ENCODE measurements at regions not wholly inside any gene's neighbourhood (a gene's known extent, or its start where the extent isn't known, plus 50 kb on each side); places are given as distances from the start of the nearest gene placed in this dataset.

DNA sequence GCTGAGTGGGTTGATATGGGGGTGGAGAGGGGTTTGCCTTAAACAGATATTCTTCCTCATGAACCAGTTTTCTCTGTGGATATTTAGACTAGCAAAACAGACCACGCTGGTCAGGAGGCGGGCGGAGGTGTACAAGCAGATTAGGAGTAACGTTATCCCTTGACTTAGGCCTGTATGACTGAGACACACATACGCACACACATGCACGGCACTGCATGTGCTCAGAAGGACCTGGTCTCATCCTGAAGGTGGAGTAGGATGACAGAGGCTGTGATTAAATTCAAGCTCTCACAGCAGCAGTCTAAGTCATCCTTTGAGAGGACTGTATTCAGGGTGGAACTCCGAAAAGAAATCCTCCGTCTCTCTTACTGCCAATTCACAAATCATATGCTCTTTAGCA, 209.7 kb downstream of the DIRAS2 start:
- TF ChIP-seq, protein P1, sequence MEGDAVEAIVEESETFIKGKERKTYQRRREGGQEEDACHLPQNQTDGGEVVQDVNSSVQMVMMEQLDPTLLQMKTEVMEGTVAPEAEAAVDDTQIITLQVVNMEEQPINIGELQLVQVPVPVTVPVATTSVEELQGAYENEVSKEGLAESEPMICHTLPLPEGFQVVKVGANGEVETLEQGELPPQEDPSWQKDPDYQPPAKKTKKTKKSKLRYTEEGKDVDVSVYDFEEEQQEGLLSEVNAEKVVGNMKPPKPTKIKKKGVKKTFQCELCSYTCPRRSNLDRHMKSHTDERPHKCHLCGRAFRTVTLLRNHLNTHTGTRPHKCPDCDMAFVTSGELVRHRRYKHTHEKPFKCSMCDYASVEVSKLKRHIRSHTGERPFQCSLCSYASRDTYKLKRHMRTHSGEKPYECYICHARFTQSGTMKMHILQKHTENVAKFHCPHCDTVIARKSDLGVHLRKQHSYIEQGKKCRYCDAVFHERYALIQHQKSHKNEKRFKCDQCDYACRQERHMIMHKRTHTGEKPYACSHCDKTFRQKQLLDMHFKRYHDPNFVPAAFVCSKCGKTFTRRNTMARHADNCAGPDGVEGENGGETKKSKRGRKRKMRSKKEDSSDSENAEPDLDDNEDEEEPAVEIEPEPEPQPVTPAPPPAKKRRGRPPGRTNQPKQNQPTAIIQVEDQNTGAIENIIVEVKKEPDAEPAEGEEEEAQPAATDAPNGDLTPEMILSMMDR (IDR thresholded peaks at IDR 0.05; ENCODE audit: unreplicated experiment), result no peak
- Mint-ChIP-seq H3K9me3 (ENCODE audit: low read depth) (no peaks in the 10 kb centered on the region), H3K4me3 (ENCODE audit: low read depth) (no peak overlapping the region), H3K36me3 (ENCODE audit: insufficient read depth) (no peaks in the 10 kb centered on the region), H3K27ac (peak overlapping the region; percentile 93), H3K4me1 (ENCODE audit: low read depth) (peaks cover 9% of the 10 kb centered on the region), H3K27me3 (peaks cover 20% of the 10 kb centered on the region)
- no peak for DNase-seq (ENCODE audit: low spot score, unreplicated experiment)

DNA sequence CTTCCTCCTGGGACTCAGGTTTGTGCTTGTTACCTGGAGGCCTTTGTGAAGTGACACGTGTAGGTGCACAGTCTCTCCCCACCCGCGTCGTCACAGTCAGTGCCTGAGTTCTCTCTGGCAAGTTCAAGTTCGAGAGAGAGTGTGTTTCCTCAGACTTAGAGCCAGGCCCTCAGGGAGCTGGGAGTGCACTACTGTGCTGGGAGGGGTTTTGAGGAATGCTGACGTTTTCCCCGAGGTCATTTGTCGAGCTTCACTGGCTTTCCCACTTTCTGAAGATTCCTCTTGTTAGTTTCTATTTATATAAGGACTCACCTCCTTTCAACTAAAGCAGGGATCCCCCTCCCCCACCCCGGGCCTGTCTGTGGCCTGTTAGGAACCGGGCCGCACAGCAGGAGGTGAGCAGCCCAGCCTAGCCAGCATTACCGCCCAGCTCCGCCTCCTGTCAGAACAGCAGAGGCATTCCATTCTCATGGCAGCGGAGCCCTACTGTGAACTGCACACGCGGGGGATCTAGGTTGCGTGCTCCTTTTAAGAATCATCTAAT, 209.2 kb downstream of the DIRAS2 start:
- H3K36me3 Mint-ChIP-seq (ENCODE audit: insufficient read depth), result no peaks in the 10 kb centered on the region
- peaks cover 9% of the 10 kb centered on the region for H3K4me1 Mint-ChIP-seq (ENCODE audit: low read depth)
- TF ChIP-seq, protein P1 (IDR thresholded peaks at IDR 0.05; ENCODE audit: unreplicated experiment), result no peak
- peak overlapping the region; percentile 73 for H3K4me3 Mint-ChIP-seq (ENCODE audit: low read depth)
- peak; percentile 17 for DNase-seq (ENCODE audit: low spot score, unreplicated experiment)
- peaks cover 18% of the 10 kb centered on the region for H3K27me3 Mint-ChIP-seq
- peak overlapping the region; percentile 93 for H3K27ac Mint-ChIP-seq
- peaks cover 2% of the 10 kb centered on the region for H3K9me3 Mint-ChIP-seq (ENCODE audit: low read depth)

DNA sequence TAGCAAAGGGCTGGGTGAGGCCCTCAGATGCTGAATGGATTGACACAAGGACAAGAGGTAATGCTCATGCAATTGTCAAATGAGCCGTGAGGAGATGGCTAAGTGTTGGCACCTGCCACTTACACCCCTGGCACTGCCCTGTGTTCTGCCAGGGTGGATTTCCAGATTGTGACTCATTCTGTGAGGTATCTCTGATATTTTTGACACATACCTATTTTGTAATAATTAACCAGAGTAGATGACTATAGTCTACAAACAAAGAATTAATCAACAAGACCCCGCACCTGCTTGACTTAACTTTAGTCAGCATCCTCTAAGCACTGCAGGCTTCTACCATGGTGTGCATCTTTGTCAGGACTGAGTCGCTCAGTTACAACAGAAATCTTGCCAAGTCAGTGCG, 200.8 kb downstream of the DIRAS2 start:
- no peak overlapping the region for H3K4me3 Mint-ChIP-seq (ENCODE audit: low read depth)
- DNase-seq (ENCODE audit: low spot score, unreplicated experiment), result no peak
- TF ChIP-seq, protein P1 (IDR thresholded peaks at IDR 0.05; ENCODE audit: unreplicated experiment), result no peak
- peaks cover 29% of the 10 kb centered on the region for H3K27me3 Mint-ChIP-seq
- peaks cover 6% of the 10 kb centered on the region for H3K4me1 Mint-ChIP-seq (ENCODE audit: low read depth)
- peaks cover 19% of the 10 kb centered on the region for H3K9me3 Mint-ChIP-seq (ENCODE audit: low read depth)
- no peak overlapping the region for H3K27ac Mint-ChIP-seq
- H3K36me3 Mint-ChIP-seq (ENCODE audit: insufficient read depth), result no peaks in the 10 kb centered on the region

DNA sequence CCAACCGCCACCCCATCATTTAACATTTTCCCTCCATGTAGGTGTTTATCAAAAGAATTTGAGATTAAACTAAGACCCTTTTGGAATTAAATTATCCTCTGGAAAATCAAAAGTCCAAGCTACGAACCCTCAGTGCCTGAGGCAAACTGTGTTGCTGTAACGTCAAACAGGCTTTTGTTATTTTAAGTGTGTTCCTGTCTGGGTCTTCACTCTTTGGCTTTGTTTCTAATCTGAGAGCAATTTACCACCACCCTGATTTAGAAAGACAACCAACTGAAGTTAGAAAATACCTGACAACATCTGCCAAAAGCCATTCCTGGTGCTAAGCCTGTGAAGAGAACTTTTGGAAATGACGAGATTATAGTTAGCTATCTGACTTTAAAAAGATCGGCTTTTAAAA, 199.9 kb downstream of the DIRAS2 start:
- Mint-ChIP-seq H3K27ac (no peak overlapping the region), H3K36me3 (ENCODE audit: insufficient read depth) (no peaks in the 10 kb centered on the region), H3K4me3 (ENCODE audit: low read depth) (no peak overlapping the region), H3K27me3 (peaks cover 34% of the 10 kb centered on the region), H3K9me3 (ENCODE audit: low read depth) (peaks cover 19% of the 10 kb centered on the region), H3K4me1 (ENCODE audit: low read depth) (peaks cover 6% of the 10 kb centered on the region)
- TF ChIP-seq, protein P1 (IDR thresholded peaks at IDR 0.05; ENCODE audit: unreplicated experiment), result no peak
- no peak for DNase-seq (ENCODE audit: low spot score, unreplicated experiment)

DNA sequence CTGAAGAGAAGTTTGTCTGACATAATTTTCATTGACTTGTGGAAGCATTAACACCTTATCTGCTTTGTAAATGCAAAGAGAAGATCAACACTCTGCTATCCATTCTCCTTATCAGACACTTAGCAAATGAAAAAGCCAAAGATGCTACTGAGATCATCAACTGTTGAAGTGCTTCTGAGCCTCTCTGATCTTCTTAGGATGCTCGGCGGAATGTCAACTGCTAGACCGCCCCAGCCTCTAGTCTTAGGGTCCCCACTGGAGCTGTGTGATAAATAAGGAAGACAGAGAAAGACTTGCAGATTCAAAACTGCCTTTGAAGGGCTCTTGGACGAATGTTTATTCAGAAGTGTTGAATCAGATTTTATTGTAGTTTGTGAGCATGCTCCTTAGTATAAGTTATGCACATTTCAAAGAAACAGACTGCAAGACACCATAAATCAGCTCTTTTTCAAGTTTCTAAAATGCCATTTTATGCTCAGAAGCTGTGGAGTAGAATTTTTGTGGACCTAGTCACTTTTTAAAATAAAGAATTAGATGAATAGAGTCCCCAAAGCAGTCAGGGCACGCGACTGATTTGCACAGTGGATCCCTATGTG, 197.9 kb downstream of the DIRAS2 start:
- Mint-ChIP-seq H3K27me3 (peaks cover 38% of the 10 kb centered on the region), H3K4me3 (ENCODE audit: low read depth) (no peak overlapping the region), H3K27ac (no peak overlapping the region), H3K4me1 (ENCODE audit: low read depth) (peaks cover 6% of the 10 kb centered on the region), H3K36me3 (ENCODE audit: insufficient read depth) (no peaks in the 10 kb centered on the region), H3K9me3 (ENCODE audit: low read depth) (peaks cover 4% of the 10 kb centered on the region)
- no peak for DNase-seq (ENCODE audit: low spot score, unreplicated experiment)
- TF ChIP-seq, protein P1 (IDR thresholded peaks at IDR 0.05; ENCODE audit: unreplicated experiment), result no peak
